ENCODE measurements at regions not wholly inside any gene's neighbourhood (a gene's known extent, or its start where the extent isn't known, plus 50 kb on each side); places are given as distances from the start of the nearest gene placed in this dataset.

- TF ChIP-seq CTCF (conservative IDR thresholded peaks at IDR 0.05; ENCODE audit: low read depth, low read length) = no peak
- TF ChIP-seq EZH2 (IDR thresholded peaks at IDR 0.05; ENCODE audit: low read length, unreplicated experiment) = no peak
- TF ChIP-seq EZH2phosphoT487 (IDR thresholded peaks at IDR 0.05; ENCODE audit: borderline replicate concordance, low read length) = no peak
Observed at GRCh38 chr2:48039209-48039990, 133.1 kb upstream of the FBXO11 start.

All from PC-3 (cell line).